NCI-H526 treated with DMSO at 0.1 percent for 48 hours (cell line): ENCODE measurements at regions not wholly inside any gene's neighbourhood (a gene's known extent, or its start where the extent isn't known, plus 50 kb on each side); places are given as distances from the start of the nearest gene placed in this dataset.

ENCODE experiments used
- DNase-seq: peaks from one replicate; lab custom pipeline; 2025; lab: John Stamatoyannopoulos, UW

DNA sequence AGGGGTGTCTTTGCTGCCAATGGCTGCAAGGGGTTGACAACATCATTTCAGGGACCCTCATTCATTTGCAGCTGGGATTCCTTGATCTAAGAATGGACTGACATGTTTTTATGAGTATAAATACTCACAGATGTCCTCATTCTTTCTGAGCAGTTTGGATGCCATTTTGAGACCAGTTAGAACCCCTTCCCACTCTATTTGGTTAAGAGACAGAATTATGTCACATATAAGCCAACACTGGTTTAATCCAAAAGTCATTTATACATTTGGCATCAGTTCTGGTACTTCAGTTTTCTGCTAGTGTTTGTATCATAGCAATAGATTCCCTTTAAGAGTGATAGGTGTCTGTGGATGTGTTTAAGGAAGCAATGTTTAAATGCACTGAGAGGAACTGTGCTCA, 248.8 kb downstream of the SAMD5 start:
- no peak for DNase-seq

DNA sequence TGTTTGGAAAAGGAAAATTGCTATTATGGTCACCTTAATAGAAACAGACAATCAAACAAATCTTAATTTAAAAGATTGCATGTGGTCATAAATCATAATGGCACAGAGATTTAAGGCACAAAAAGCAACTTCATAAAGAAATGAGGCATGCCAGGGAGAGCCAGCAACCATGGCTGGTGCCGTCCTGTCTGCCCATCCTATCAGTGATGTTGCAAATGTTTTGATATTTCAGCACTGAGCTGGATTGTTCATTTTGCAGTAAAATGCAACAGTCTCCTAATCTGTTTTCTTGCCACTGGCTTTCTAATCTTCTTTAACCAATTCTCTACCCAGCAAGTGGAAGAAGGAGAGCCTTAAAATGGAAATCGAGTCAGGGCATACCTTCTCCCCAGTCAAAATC, 249.8 kb downstream of the SAMD5 start:
- DNase-seq, result no peak

DNA sequence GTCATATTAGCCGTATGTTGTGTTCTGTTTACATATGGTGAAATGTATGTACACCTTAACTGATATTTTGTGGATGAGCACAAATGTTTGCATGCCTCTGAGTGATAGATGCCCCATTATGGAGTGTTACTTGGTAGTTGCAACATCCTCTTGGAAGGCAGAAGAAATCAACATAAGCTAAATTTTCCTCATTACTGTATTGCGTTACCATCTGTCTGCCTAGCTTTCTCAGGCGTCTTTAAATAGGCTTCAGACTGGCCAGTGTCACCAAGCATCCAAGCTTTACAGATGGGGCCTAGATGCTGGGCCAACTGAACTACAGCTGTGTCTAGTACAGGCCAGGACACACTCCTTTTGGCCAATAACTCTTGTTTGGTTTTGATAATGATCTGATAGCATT, 250.6 kb downstream of the SAMD5 start:
- no peak for DNase-seq

DNA sequence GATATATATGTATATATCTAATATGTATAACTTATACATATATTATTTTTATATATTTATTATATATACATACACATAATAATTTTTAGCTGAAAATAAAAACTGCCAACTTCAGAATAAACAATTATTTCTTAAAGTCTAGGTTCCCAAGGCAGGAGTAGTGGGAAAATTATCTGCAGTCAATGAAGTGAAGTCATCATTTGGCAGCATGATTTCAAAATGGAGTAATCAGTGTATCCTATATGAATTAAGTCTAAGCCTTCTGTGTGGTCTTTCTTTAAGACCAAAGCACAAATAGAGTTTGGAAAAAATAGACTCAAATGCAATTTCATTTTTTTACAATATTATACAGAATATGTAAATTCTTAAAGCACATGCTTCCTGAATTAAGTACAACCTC, 251.0 kb downstream of the SAMD5 start:
- no peak for DNase-seq

DNA sequence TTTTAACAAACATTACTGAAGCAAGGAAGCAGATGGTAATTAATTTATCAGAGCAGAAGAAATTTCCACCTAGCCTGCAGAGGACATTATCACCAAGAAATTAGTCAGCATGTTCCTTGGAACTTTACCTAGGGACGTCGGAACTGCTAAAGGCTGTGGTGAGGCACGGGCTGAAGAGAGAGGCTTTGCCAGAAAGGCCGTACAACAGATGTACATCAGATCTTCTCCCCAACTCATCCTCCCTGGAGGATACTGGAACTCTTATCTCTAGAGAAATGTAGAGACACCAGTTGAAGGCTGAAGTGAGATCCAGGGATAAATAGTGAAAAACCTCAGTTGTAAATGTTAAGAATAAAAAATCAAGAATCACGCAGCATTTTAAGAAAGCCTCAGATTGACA, 257.1 kb downstream of the SAMD5 start:
- no peak for DNase-seq

DNA sequence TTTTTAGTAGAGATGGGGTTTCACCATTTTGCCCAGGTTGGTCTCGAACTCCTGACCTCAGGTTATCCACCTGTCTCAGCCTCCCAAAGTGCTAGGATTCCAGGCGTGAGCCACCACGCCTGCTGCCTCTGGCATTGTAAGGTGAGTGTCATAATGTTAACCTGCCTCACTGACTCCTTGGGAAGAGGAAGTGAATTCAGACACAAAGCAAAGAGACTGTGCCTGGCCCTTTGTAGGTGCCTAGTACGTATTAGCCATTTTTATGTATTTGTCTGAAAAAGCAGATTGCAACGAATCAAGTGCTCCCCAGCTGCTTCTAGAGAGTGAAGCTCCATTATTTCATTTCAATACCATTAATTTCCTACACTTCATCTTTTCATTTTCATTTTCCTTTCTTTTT, 260.5 kb downstream of the SAMD5 start:
- no peak for DNase-seq

DNA sequence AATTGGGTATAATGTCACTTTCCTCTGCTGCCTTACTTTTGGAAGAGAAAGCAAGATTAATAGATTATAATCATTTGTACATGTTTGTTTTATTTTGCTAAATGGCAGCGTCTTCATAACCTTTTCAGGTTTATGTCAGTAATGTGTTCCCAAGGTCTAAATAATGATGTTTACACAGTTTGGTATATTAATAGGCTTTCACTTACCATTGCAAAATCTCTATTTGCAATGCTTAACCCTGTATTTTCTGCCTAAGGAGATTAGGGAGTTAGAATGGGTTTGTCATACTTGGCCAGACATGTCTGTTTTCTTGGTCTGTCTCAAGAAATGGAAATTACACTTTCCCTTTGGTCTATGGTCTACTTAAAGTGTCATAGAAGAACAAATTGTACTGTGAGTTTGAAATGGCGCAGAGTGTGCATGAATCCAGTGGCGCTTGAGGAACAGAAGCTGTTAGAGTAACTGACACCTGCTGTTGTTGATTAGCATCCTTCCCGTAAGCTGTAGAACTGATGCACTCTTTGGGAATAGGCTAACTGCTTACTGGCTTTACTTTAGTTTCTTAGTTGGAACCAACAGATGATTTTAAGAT, 261.1 kb downstream of the SAMD5 start:
- no peak for DNase-seq

DNA sequence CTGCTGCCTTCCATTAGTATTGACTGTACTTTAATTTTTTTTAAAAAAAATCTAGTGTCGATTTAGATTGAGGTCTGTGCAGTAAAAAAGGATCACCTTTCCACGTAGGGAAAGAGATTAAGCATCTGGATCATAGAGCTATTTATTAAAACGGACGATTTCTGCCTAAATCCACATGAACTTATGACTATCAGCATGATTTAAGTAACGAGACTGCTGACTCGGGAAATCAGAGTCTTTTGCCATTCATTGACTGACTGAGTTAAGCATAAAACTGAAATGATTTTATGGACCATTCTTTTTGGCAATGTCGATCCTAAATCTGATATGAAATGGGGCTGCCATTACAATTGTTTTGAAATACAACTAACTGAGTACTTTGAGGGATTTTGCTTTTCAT, 261.7 kb downstream of the SAMD5 start:
- DNase-seq, result no peak

DNA sequence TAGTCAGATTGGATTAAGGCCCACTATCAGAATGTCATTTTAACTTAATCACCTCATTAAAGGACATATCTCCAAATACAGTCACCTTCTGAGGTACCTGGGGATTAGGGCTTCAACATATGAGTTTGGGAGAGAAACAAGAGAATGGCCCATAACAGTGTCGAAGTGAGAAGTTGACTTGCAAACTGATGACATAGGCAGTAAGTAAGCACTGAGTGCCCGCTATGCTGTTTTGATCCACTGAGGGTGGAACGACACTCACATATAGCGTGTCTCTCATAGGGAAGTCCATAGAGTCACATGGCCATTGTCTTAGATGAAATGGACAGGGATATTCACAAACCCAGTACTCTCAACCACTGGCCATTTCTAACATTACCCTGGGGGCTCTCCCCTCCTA, 264.2 kb downstream of the SAMD5 start:
- DNase-seq, result no peak

DNA sequence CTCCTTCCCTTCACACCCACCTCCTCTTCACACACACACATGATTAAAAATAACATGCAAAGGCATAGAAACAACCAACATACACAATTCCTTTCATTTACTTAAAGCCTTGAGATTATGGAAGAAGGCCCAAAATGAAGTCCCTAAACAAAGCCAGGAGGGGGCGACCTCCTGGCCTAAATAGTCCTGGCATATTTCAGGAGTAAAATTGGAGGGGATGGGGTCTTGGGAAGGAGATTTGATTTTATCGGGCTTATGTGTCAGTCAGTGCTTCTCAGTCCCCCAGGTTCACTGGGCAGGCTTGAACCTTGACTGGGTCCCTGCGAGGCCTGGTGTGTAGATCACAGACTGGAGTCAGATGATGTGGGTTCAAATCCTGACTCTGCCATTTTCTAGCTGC, 266.4 kb downstream of the SAMD5 start:
- no peak for DNase-seq

DNA sequence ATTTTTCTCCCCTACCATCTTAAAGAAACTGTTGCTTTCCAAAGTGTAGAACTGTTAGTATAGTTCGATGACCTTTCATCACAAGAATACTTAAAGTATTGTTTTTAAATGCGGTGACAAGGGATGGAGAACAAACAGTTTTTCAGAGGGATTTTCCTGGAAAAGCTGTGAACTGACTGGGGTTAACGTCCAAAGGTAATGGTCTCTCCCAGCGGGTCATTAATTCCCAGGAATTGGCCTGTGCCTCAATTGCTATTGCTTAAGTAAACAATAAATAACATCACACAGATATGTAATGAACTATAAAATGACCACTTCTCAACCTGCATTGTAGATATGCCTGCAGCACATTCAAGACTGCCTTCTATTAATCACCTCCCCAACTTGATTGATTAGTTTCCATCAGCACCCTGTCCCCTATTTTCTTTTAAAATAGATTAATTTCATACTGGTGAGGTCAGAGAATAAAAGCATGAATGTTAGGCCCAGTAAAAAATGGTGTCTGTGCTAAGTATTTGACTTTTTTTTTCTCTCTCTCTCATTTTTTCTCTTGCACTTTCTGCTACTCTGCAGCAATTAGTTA, 268.2 kb downstream of the SAMD5 start:
- no peak for DNase-seq

DNA sequence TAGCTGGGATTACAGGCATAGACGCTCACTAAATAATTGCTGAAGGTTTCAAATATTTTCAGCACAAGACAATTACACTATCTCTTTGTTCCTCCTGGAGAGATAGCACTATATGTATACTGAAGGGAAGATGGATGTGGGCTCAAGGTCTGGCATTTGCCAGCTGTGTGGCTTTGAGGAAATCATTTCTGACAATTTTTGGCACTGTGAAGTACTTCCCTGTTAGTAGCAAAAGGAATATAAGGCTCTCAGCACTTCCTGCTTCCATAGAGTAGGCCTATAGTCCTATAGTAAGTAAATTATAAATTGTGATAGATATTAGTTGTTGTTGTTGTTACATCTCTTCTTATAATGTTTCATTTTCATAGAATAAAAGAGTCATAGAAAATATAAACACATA, 271.1 kb downstream of the SAMD5 start:
- DNase-seq, result no peak

DNA sequence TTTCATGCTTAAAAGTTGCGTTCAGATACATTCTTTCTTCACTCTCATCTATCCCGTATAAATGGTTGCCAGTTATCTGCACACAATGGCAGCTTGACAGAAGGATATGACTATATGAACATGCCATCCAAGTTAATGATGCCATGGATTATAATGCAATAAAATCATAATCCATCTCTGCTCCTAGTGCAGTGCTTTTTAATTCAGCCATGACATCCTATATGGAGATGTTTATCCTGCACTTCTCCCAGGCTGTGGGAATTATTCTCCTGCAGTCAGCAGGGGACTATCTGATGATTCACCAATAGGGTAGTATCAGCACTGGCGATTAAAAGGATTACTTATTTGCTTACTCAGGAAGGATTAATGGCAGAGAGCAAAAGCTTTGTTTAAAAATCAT, 273.8 kb downstream of the SAMD5 start:
- no peak for DNase-seq

DNA sequence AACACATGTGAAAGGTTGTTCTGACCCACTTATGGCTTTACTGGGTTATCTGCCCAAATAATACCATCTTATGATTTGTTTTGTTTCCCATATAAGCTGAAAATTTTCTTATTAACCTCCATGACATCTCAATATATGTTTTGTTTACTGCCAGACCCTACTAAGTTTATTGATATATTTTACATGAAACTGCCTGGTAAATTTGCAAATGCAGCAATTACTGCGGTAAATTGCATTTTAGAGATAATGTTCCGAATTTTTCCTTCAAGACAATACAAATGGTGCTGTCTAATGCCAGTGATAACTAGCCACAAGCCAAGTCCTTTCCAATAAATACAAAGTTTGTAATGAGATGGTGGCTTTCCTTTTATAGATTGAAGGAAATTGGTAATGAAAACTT, 275.9 kb downstream of the SAMD5 start:
- no peak for DNase-seq

DNA sequence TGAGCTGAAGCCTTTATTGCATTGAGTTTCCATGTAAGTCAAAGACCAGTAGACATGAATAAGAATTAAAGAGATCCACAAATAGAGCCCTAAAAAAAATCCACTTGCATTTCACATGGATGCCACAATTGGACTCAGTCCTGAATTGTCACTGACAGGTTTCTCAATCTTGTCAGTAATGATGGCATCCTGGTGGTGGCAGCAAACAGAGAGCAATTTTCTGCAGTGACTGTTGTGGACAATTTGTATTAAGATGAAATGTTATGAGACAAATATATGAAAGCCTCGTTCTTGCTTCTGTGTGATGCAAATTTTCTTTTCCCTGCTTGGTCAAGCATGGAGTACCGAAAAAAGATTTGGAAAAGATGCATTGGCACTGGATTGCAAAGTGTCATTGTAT, 278.9 kb downstream of the SAMD5 start:
- DNase-seq, result peak; percentile 32

DNA sequence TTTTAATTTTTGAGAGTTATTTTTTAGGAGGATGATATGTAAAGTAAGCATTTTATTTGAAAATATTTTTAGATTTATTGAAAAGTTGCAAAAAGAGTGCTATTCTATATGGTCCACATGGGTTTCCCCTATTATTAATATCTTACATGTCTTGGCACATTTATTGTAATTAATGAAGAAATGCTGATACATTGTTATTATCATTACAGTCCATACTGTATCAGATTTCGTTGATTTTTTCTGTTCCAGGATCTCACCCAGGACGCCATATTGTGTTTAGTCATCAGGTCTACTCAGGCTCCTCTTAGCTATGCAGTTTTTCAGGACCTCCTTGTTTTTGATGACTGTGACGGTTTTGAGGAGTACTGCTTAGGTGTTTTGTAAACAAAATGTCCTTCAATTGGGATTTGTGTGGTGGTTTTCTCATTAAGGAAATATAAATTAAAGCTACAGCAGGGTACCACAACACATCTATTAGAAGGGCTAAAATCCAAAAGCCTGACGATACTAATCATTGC, 281.0 kb downstream of the SAMD5 start:
- no peak for DNase-seq

DNA sequence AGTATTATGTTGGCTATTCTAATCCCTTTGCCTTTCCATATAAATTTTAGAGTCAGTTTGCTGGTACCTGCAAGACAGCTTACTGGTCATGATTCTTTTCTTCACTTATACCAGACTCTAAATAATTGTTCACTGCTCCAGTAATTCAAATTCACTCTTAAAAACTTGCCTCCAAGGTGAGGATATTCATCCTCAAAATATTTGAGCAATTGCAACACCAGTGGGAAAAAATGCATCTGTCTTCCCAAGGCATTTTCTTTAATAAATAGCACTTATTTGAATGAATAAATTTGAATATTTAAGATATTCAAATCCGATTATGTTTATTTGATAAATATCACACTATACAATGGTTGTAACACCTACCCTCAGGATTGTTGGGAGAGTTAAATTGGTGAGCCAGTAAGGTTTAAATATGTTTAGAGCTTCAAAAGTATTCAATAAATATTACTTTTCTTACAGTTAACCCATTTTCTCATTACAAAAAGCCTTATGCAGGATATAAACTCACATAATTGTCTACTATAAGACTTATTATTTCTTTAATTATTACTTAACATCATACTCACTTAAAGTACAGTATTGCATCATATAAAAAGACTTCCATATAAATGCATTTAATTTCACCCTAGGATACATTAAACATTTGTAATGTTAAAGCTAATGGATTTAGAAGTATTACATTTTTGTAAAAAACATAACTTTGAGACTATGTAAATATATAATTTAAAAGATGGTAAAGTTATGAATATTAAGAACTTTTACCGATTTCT, 285.6 kb downstream of the SAMD5 start:
- no peak for DNase-seq

DNA sequence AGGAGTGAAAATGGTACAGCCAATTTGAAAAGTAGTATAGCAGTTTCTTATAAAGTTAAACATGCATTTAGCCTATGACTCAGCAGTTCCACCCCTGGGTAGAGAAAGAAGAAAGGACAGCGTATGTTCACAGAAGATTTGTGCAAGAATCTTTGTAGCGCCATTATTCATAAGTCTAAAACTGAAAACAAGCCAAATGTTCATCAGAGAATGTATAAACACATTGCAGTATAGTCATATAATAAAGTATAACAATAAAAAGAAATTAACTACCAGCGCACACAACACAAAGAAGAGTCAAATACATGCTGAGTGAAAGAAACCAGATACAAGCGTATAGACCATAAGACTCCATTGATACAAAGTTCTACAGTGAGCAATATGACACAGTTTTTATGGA, 294.0 kb downstream of the SAMD5 start:
- DNase-seq, result no peak

DNA sequence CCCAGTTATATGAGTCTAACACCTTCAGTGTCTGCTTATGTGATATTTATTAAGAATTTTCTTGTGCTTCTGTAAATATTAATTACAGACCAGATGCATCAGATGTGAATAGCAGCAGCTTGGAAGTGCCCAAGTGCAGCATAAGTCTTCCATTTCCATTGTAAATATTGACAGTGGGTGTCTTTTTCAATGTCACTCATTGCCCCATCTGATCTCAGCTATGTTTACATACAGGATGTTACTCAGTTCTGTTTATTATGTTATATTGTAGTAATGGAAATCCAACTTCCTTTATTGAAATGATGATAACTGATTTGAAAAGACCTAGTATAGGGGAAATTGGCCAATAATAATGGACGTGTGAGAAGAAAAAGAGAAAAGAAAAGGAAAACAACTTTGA, 296.7 kb downstream of the SAMD5 start:
- DNase-seq, result no peak

DNA sequence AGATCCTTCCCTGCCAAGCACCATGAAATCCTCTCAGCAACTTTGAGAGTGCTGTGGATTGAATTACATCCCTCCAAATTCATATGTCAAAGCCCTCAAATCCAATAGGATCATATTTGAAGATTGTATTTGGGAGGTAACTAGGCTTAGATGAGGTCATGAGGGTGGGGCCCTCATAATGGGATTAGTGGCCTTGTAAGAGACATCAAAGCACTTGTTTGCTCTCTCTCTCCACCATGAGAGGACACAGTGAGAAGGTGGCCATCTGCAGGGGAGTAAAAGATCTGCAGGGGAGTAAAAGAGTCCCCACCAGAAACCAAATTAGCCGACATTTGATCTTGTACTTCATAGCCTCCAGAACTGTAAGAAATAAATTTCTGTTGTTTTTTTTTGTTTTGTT, 298.2 kb downstream of the SAMD5 start:
- no peak for DNase-seq

DNA sequence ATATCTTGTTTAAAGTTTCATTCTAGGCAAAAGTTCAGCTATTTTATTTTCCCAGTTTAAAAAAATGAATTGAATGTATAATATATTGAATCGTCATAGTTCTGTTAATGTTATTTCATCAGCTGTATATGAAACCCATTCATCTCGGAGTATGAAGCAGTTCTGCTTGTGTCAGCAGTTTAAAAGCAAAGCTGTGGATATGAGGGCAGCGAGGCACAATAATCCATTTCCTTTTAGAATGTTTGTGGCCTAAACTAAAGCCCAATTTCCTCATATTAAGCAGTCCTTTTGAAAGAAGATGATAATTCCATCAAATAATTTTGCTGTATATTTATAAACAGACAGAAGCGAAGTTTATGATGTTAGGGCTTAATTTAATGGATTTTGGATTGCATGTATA, 300.1 kb downstream of the SAMD5 start:
- no peak for DNase-seq

DNA sequence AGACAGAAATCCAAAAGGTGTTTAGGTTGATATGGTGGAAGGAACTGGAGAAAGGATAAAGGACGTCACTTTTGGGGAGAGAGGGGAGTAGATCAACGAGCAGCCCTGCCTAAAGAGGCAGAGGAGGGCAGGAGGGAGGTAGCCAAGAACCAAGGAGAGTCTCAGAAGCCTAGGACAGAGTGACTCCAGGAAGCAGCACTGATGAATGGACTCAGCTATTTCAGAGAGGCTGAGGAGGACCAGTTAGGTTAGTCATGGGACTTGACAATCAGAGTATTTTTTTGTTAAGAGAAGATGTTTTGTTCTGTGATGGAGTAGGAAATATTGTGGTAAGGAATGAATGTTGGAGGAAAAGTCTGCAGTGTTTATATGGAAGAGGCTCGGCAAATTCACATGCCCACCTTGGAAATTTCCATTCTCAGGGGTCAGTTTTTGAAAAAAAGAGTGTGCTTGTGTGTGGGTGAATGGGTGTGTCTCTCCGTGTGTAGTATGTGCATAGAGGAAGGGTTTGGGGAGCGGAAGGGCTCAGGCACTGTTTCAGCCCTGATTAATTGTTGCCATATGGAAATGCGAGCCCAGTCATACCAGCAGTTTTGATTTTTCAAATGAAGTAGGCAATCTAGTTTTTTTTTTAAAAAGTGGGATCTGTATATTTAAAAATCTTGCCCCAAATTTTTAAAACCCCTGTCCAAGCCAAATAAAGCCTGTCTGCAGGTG, 303.6 kb downstream of the SAMD5 start:
- DNase-seq, result no peak
